GM12873 (cell line): ENCODE measurements at regions not wholly inside any gene's neighbourhood (a gene's known extent, or its start where the extent isn't known, plus 50 kb on each side); places are given as distances from the start of the nearest gene placed in this dataset.

Source experiments
- CTCF ChIP-seq: IDR thresholded peaks from 2 replicates; pipeline ENCODE4 v1.5.1; 2012; ENCODE audit warnings: low read depth, mild to moderate bottlenecking, moderate library complexity, low read length, control low read depth; ENCODE audit not compliant: insufficient read depth; ENCODE audit errors: missing control alignments

GRCh38 chr1:198455966-198456365 lies 84.5 kb downstream of the ATP6V1G3 start:
- TF ChIP-seq CTCF, result no peak

- TF ChIP-seq CTCF, result no peak
Measured at GRCh38 chr1:198449727-198450433, 90.6 kb downstream of the ATP6V1G3 start.

GRCh38 chr1:198449261-198449660 lies 91.2 kb downstream of the ATP6V1G3 start:
- no peak for TF ChIP-seq CTCF

- TF ChIP-seq CTCF, result no peak
Measured at GRCh38 chr1:198447468-198447867, 93.0 kb downstream of the ATP6V1G3 start.

GRCh38 chr1:198445872-198446271 lies 94.6 kb downstream of the ATP6V1G3 start:
- TF ChIP-seq CTCF, result no peak

- no peak for TF ChIP-seq CTCF
Measured at GRCh38 chr1:198444792-198445191, 95.7 kb downstream of the ATP6V1G3 start.

GRCh38 chr1:198443365-198444233 lies 96.9 kb downstream of the ATP6V1G3 start:
- TF ChIP-seq CTCF, result no peak
